NCI-H187 treated with DMSO at 0.1 percent for 48 hours (cell line): ENCODE measurements at regions not wholly inside any gene's neighbourhood (a gene's known extent, or its start where the extent isn't known, plus 50 kb on each side); places are given as distances from the start of the nearest gene placed in this dataset.
"Not testable (repeated sequence)": the region's sequence is repeated elsewhere in the genome, so short reads cannot be mapped to it uniquely, and the experiment has no call there.

ENCODE experiments used
- DNase-seq: peaks from one replicate; lab custom pipeline; 2025; lab: John Stamatoyannopoulos, UW

DNA sequence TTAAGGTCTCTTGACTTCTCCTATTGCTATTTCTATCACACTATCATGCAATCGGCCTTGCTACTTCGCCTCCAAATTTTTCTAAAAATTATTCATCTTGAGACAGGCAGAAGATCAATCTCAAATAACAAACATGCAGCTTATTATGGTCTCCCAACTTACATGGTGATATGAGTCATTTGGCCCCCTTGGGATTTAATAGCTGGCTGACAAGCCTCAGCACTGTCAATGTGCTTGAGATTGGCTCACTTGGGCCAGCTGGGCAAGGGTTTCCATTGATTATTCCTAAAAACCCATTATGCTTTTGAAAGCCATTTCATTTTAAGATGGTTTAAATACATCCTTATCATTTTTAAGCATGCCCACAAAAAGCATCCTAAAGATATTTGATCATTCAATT is 224.5 kb upstream of the NFIA start:
- DNase-seq: no peak

- no peak for DNase-seq
Observed at GRCh38 chr1:60850084-60850483, 232.3 kb upstream of the NFIA start.

DNA sequence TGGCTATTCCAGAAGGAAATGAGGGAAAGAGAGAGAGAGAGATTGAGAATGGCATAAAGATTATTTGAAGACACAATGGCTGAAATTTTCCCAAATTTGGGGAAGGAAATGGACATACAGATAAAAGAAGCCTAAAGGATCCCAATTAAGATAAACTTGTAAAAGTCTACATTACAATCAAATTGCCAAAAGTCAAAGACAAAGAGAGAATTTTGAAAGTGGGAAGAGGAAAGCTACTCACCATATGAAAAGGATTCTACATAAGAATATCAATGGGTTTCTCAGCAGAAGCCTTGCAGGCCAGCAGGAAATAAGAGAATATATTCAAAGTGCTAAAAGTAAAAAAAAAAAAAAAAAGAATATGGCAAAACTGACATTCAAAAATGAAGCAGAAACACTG is 233.0 kb upstream of the NFIA start:
- DNase-seq: no peak

DNA sequence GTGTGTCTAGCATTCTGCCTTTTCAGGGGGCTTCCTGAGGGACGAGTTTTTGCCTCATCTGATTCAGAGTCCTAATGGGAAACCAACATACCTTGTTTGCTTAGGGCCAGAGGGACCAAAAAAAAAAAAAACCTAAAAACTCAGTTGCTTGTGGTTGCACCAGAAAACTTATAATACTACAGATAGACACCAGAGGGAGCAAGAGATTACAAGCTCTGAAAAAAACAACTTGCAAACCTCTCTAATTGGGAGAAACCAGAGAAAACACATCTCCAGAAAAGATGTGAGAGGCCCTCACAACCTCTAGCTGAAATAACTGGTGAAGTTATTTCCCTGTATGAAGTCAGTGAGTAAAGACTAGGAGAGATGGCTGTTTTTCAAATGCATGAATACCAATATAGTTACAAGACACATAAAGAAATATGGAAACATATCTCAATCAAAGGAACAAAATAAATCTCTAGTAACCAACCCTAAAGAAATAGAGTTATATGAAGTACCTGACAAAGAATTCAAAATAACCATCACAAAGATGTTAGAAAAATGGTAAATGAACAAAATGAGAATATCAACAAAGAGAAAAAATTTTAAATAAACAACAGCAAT is 233.7 kb upstream of the NFIA start:
- no peak for DNase-seq

DNA sequence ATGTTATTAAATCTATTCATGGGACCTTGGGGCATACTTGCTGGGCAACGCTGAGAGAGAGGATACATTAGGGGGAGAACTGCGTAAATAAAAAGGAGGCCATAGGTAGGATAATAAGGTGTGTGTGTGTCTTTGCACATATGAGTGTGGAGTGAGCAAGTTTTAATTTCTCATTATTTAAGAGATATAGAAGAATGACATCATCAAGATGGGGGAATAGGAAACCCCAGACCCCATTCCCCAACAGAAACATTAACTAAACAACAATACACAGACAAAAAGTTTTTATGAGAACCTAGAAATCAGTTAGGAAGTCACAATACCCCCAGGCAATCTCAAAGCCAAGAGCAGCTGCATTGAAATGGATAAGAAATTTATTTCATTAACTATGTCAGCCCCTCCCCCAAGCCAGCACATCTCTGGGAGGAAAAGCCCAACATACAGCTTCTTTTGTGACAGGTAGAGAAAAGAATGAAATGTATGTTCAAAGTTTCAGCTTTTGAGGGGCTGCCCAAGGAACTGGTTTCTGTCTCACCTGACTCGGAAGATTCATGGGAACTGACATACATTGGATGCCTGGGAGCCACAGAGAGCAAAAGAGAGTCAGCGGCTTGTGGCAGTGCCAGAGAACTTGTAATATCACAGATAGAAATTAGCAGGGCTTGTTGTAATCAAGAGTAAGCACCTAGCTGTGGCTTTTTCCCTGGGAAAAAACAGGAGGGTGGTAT is 234.3 kb upstream of the NFIA start:
- no peak for DNase-seq

GRCh38 chr1:60847391-60847790 is 235.0 kb upstream of the NFIA start:
- DNase-seq: no peak

DNA sequence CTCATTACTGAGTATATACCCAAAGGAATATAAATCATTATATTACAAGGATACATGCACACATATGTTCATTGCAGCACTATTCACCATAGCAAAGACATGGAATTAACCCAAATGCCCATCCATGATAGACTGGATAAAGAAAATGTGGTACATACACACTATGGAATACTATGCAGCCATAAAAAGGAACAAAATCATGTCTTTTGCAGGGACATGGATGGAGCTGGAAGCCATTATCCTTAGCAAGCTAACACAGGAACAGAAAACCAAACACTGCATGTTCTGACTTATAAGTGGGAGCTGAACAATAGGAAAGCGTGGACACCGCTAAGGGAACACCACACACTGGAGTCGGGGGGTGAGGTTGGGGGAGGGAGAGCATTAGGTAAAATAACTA is 236.7 kb upstream of the NFIA start:
- DNase-seq: not testable (repeated sequence)

DNA sequence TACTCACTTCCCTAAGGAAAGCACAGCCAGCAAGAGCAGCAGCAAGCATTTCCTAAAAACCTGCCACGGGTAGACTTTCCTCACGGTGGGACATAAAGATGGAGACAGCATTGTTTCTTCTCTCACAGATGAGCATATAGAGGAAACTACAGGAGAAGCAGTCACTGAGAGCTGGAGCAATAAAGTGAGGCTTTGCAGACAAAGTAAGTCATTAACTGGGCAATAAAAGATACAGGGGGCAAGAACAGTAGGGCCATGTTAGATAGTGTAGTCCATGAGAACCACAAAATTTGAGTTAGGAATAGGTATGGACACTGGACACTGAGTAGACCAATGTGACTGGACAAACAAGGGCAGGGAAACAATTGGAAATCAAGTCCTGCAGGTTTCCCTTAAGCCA is 240.1 kb upstream of the NFIA start:
- no peak for DNase-seq

DNA sequence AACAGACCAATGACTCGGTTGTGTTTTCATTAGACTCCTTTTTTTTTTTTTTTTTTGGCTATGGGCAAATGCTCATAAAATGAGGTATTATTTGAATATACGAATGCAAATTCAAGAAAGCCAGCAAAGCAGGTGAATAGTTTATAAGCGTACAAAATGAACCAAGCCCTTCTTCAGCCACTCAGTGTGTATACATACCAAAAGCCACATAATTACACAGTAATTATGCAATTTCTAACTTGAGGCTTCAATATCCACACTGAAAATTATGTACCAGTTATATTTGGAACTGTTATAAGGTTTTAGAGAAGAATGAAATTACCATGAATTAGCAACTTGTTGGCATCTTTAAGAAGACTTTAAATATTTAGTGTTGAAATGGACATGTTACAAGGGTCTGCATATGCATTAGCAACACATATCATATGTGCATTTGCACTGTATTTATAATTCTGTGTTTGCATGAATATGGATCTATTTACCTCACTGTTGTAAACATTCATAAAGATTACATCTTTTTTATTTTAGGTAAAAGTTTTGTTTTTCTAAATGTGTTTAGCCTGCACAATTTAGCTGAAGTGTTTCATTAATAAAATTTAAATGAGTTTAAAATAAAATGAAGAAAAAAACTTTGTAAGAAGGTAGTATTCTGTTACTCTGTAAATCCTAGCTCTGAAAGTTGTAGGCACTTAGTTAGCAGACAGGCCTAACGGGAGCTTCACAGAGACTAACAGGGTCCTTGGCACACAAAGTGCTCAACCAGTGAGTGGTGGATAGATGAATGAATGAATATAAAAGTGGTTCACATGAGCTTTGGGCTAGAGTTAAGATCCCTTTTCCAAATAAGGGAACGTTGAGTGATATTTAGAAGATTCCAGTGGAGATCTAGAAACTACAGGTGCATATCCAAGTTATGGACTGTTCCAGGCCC is 241.0 kb upstream of the NFIA start:
- DNase-seq: no peak

DNA sequence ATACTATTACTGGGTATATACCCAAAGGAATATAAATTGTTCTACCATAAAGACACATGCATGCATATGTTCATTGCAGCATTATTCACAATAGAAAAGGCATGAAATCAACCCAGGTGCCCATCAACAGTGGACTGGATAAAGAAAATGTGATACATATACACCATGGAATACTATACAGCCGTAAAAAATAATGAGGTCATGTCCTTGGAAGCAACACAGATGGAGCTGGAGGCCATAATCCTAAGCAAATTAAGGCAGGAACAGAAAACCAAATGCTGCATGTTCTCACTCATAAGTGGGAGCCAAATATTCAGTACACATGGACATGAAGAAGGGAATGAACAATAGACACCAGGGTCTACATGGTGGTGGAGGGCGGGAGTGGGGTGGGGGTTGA is 241.9 kb upstream of the NFIA start:
- DNase-seq: not testable (repeated sequence)

- no peak for DNase-seq
Observed at GRCh38 chr1:60835649-60836048, 246.7 kb upstream of the NFIA start.

- DNase-seq: no peak
Observed at GRCh38 chr1:60833173-60833572, 249.2 kb upstream of the NFIA start.

GRCh38 chr1:60832367-60832766 is 250.0 kb upstream of the NFIA start:
- no peak for DNase-seq

- no peak for DNase-seq
Observed at GRCh38 chr1:60831780-60832179, 250.6 kb upstream of the NFIA start.

DNA sequence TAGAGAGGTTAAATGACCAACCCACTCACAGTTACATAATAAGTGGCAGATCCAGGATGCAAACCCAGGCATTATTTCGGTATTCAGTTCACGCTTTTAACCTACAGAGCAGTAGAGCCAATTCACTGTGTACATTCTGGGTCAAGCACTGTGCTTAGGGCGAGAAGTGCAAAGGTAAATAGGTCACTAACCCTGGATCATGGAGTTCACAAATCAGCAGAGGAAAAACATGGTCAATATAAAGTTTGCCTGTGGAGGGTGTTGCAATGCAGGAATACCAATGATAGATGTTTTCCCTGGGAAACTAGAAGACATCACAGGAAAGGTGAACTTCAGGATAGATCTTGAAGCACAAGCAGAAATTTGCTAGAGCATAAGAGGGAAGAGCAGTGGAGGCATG is 253.4 kb upstream of the NFIA start:
- DNase-seq: no peak

- no peak for DNase-seq
Observed at GRCh38 chr1:60826320-60827094, 255.9 kb upstream of the NFIA start.

DNA sequence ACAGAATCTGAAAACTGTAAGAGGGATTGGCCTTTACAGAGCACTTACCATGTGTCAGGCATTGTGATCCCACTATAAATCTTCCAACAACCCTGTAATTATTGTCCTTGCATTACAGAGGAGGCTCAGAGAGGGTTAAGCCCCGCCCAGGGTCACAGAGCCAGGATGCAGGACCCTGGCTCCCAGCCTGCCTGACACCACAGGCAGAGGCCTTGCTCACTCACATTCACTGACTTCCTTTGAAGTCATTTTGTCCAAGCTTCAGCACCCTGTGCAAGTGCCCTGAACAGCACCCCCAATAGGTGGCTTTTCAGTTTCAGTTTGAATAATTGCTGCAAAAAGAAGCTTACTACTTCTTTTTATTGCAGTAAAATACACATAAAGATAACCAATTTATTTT is 256.8 kb upstream of the NFIA start:
- DNase-seq: no peak

DNA sequence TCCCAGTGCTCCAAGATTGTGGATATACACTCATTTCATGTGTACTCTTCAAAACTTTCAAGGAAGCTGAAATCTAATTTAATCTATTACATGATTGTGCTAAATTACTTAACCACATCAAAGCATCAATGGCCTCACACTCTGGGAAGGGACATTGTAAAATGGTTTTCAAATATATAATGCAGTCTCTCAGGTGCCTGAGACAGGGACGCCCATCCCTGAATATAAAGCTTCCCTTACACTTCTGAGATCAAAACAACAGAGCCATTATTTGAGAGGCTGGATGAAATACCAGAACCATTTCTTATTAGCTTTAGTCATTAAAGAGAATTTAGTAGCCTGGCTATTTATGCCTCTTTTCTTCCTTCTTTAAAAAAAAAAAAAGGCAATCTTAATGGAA is 259.2 kb upstream of the NFIA start:
- DNase-seq: no peak

DNA sequence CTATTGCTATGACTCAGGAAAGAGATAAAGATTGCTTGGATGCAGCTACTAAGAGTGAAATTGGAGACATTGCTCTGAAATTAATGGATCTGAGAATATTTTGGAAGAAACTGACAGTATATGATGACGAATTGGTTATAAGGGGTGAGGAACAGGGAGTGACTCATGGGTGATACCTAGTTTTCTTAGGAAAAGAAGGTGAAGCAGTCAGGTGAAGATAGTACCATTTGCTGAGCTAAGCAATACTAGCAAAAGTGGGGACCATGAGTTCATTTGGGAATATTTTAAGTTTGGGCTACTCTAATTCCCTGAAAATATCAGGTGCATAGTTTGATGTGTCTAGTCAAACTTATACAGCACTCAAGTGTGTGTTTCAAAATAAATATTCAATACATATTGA is 260.1 kb upstream of the NFIA start:
- no peak for DNase-seq

DNA sequence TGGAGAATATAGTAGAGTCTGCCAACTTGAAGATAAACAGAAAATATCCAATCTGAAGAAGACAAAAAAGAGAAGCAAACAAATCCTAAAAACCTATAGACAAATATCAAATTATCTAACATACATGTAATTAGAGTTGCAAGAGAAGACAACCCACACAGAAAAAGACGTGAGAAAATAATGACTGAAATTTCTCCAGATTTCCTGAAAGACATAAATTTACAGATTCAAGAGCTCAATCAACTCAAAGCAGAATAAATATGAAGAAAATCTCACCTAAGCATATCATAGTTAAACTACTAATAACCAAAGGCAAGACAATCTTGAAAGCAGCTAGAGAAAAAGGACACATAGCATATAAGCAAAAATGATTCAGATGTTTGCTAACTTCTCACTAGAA is 261.2 kb upstream of the NFIA start:
- DNase-seq: no peak

DNA sequence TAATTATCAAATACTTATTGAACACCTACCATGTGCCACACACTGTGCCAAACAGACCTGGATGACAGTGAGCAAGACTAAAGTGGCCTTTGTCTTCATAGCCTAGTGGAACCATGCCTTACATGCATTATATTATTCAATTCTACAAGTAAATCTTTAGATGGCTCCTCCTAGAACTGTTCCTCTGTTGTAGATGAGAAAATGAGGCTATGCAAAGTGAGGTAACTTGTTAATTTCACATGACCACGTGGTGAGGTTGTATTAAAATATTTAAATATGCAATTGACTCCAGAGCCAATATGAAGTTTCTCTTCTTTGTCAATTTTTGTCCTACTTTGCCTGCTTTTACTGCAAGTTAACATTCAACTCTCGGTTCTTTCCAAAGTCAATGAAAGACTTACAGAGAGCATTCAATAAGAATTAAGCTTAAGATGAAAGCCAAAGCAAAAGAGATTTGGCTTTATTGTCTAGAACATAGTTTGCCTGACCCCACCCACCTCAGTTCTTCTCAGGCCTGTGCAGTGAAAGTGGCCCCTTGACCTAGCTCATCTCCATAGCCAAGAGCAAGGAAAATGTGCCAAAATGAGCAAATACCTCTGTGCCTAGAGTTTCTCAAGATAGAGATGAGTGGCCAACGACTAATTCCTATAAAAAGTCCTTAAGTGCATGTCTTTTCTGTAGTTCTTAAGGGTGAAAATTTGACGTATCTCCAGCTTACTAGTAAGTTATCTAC is 263.2 kb upstream of the NFIA start:
- DNase-seq: no peak

- no peak for DNase-seq
Observed at GRCh38 chr1:60813071-60813470, 269.3 kb upstream of the NFIA start.
